Lower leg skin (tissue), 3 donors: ENCODE measurements at regions not wholly inside any gene's neighbourhood (a gene's known extent, or its start where the extent isn't known, plus 50 kb on each side); places are given as distances from the start of the nearest gene placed in this dataset.

Experiments
- POLR2A ChIP-seq, 2 donors: fragments of 450-650 bp; IDR thresholded peaks; one replicate each; pipeline ENCODE4 v1.6.1; 2016 to 2017; ENCODE audit warnings: antibody characterized with exemption in 2 of 2, mild to moderate bottlenecking in 1 of 2, moderate library complexity in 1 of 2
- TF ChIP-seq, protein P1 (sequence below), 3 donors: fragments of 450-650 bp; IDR thresholded peaks; one replicate each; pipeline ENCODE4 v1.5.1; 2016; ENCODE audit warnings: antibody characterized with exemption in 3 of 3, mild to moderate bottlenecking in 3 of 3, moderate library complexity in 2 of 3

DNA sequence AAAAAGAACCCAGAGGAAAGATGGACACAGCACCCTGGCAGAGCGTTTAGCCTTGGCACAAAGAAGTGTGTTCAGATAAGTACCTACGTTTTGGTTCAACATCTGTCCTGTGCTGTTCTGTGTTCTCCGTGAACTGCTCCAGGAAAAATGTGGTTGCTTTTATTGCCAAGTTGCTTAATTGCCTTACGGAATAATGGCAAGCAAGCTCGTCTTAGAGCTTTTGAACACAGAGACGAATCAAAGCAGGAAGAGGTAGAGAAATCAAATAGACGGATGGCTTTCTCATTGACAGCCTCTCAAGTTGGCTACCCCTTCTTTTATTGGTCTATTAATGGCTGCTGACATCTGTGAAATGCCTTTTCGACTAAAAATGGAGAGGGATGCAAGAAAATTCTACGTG, 911.1 kb upstream of the EEF2KMT start:
- TF ChIP-seq, protein P1, sequence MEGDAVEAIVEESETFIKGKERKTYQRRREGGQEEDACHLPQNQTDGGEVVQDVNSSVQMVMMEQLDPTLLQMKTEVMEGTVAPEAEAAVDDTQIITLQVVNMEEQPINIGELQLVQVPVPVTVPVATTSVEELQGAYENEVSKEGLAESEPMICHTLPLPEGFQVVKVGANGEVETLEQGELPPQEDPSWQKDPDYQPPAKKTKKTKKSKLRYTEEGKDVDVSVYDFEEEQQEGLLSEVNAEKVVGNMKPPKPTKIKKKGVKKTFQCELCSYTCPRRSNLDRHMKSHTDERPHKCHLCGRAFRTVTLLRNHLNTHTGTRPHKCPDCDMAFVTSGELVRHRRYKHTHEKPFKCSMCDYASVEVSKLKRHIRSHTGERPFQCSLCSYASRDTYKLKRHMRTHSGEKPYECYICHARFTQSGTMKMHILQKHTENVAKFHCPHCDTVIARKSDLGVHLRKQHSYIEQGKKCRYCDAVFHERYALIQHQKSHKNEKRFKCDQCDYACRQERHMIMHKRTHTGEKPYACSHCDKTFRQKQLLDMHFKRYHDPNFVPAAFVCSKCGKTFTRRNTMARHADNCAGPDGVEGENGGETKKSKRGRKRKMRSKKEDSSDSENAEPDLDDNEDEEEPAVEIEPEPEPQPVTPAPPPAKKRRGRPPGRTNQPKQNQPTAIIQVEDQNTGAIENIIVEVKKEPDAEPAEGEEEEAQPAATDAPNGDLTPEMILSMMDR (IDR thresholded peaks at IDR 0.05), result no peak
- TF ChIP-seq POLR2A (IDR thresholded peaks at IDR 0.05), result no peak
